Neural cell (in vitro differentiated cells): ENCODE measurements at regions not wholly inside any gene's neighbourhood (a gene's known extent, or its start where the extent isn't known, plus 50 kb on each side); places are given as distances from the start of the nearest gene placed in this dataset.

Experiments used
- H2AFZ ChIP-seq: fragments of 200-600, 300-800 bp; sonication (generic), shearing (Covaris generic); 2 replicates; pipeline ENCODE4 v1.6.0; 2014; ENCODE audit warnings: low read depth, mild to moderate bottlenecking, antibody characterized with exemption, low read length, moderate library complexity
- H3F3A ChIP-seq: fragments of 200-600 bp; shearing (Covaris generic); 2 replicates; pipeline ENCODE4 v1.6.1; 2016; ENCODE audit warnings: mild to moderate bottlenecking, moderate library complexity, mixed read lengths, antibody characterized with exemption, low read length; ENCODE audit not compliant: insufficient read depth, poor library complexity, severe bottlenecking
- H3K27ac ChIP-seq: fragments of 200-600, 300-800 bp; sonication (generic), shearing (Covaris generic); 2 replicates; pipeline ENCODE4 v1.5.1; 2014; ENCODE audit warnings: mild to moderate bottlenecking, low read length, moderate library complexity
- H3K27me3 ChIP-seq: fragments of 300-800, 200-600 bp; sonication (generic), shearing (Covaris generic); 2 replicates; pipeline ENCODE4 v1.6.0; 2014; ENCODE audit warnings: mild to moderate bottlenecking, low read depth, low read length, moderate library complexity; ENCODE audit not compliant: insufficient read depth
- H3K36me3 ChIP-seq: fragments of 300-800, 200-600 bp; sonication (generic), shearing (Covaris generic); 2 replicates; pipeline ENCODE4 v1.5.1; 2014; ENCODE audit warnings: mild to moderate bottlenecking, antibody characterized with exemption, low read length, moderate library complexity; ENCODE audit not compliant: insufficient read depth
- H3K4me2 ChIP-seq: fragments of 300-800, 200-600 bp; sonication (generic), shearing (Covaris generic); 2 replicates; pipeline ENCODE4 v1.6.0; 2014; ENCODE audit warnings: mild to moderate bottlenecking, low read length
- H3K4me3 ChIP-seq: fragments of 300-800, 200-600 bp; sonication (generic), shearing (Covaris generic); 2 replicates; pipeline ENCODE4 v1.5.1; 2014; ENCODE audit warnings: mild to moderate bottlenecking, low read length, moderate library complexity
- H3K79me2 ChIP-seq: fragments of 200-600 bp; shearing (Covaris generic); replicated peaks from 2 replicates; pipeline ENCODE4 v1.6.0; 2014; ENCODE audit warnings: mild to moderate bottlenecking, low read length, moderate library complexity; ENCODE audit not compliant: insufficient read depth
- H3K9ac ChIP-seq: fragments of 300-800, 200-600 bp; sonication (generic), shearing (Covaris generic); 2 replicates; pipeline ENCODE4 v1.6.1; 2016; ENCODE audit warnings: mild to moderate bottlenecking, low read length, mixed read lengths
- H3K9me2 ChIP-seq: fragments of 200-600 bp; shearing (Covaris generic); 2 replicates; pipeline ENCODE4 v1.6.1; 2016; ENCODE audit warnings: mild to moderate bottlenecking, low read length, mixed read lengths; ENCODE audit not compliant: insufficient read depth
- H3K9me3 ChIP-seq: fragments of 200-600, 300-800 bp; sonication (generic), shearing (Covaris generic); 2 replicates; pipeline ENCODE4 v1.6.1; 2016; ENCODE audit warnings: mild to moderate bottlenecking, mixed run types, low read length, moderate library complexity, mixed read lengths
- H4K20me1 ChIP-seq: fragments of 200-600 bp; shearing (Covaris generic); 2 replicates; pipeline ENCODE4 v1.6.1; 2016; ENCODE audit warnings: mild to moderate bottlenecking, mixed run types; ENCODE audit not compliant: insufficient read depth
- EP300 ChIP-seq: fragments of 450-650 bp; conservative IDR thresholded peaks from 2 replicates; pipeline ENCODE4 v1.6.1; 2014; ENCODE audit warnings: antibody characterized with exemption, mild to moderate bottlenecking, moderate library complexity; ENCODE audit not compliant: poor library complexity, severe bottlenecking
- EZH2 ChIP-seq: fragments of 200-600, 300-800 bp; shearing (Covaris generic), sonication (generic); IDR thresholded peaks from 2 replicates; pipeline ENCODE4 v1.6.1; 2014; ENCODE audit warnings: antibody characterized with exemption, low read length, borderline replicate concordance, mild to moderate bottlenecking; ENCODE audit not compliant: insufficient read depth, poor library complexity, severe bottlenecking
- MXI1 ChIP-seq: fragments of 450-650 bp; conservative IDR thresholded peaks from 2 replicates; pipeline ENCODE4 v1.6.1; 2014; ENCODE audit warnings: antibody characterized with exemption, mild to moderate bottlenecking; ENCODE audit not compliant: poor library complexity, severe bottlenecking
- POLR2AphosphoS5 ChIP-seq: IDR thresholded peaks from 2 replicates; pipeline ENCODE4 v1.6.1; 2012
- RAD21 ChIP-seq: fragments of 450-650 bp; conservative IDR thresholded peaks from 2 replicates; pipeline ENCODE4 v1.6.1; 2014; ENCODE audit warnings: antibody characterized with exemption, mild to moderate bottlenecking, moderate library complexity
- SMC3 ChIP-seq: fragments of 450-650 bp; conservative IDR thresholded peaks from 2 replicates; pipeline ENCODE4 v1.6.1; 2014; ENCODE audit warnings: antibody characterized with exemption, mild to moderate bottlenecking, moderate library complexity; ENCODE audit not compliant: poor library complexity
- TAF1 ChIP-seq: IDR thresholded peaks from 2 replicates; pipeline ENCODE4 v1.6.1; 2012; ENCODE audit warnings: low read depth
- TF ChIP-seq, protein P1 (sequence below): IDR thresholded peaks from 2 replicates; pipeline ENCODE4 v1.6.1; 2012; ENCODE audit warnings: borderline replicate concordance
- TF ChIP-seq, protein P2 (sequence below): fragments of 450-650 bp; IDR thresholded peaks from 2 replicates; pipeline ENCODE4 v1.5.1; 2014; ENCODE audit warnings: antibody characterized with exemption, mild to moderate bottlenecking, moderate library complexity; ENCODE audit not compliant: poor library complexity, severe bottlenecking

DNA sequence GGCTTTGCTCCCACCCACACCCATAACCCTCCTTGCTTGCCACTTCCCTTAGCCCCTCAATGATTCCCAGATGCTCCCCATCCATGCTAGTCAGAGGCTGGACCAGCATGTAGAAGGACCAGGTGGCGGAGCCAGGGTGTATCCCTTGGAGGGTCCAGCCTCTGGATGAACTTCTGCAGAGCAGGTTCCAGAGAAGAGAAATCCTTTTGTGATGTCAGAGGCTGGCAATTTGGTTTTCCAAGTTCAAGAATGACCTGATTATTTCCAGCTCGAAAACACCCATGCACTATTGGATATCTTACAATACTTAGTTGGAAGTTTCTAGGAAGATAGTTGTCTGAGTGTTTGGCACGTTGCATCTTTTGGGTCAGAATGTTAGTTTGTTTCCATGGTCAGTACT is 168.3 kb upstream of the RPS6KA3 start:
- Histone ChIP-seq H3K79me2 (no peaks in the 10 kb centered on the region), H3K27me3 (no peaks in the 10 kb centered on the region)

DNA sequence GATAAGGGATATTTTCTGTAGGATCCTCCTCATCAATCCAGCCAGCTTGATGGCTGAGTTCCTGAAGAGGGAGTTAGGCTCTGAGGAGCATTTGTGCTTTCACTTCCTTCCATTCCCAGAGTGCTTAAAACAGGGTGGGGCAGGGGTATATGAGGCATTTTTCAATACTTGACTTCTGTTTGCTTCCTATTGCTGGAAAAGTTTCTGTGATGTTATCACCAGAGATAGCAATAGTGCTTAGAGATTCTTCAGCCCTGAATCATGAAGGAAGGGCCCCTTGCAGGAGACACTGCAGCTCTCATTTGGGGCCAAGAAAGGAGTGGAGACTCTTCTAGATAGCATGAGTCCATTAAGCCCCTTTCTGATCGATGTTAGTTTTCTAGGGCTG is 166.7 kb upstream of the RPS6KA3 start:
- no peak overlapping the region for H3K27ac ChIP-seq
- H3K4me2 ChIP-seq: no peak overlapping the region
- H3K4me3 ChIP-seq: no peak overlapping the region
- no peaks in the 10 kb centered on the region for H3K9me3 ChIP-seq
- H3K9me2 ChIP-seq: no peaks in the 10 kb centered on the region
- no peaks in the 10 kb centered on the region for H3K36me3 ChIP-seq
- H3K27me3 ChIP-seq: no peaks in the 10 kb centered on the region
- no peaks in the 10 kb centered on the region for H4K20me1 ChIP-seq
- no peak overlapping the region for H3K9ac ChIP-seq
- no peak for TF ChIP-seq EP300
- TF ChIP-seq, protein P1, sequence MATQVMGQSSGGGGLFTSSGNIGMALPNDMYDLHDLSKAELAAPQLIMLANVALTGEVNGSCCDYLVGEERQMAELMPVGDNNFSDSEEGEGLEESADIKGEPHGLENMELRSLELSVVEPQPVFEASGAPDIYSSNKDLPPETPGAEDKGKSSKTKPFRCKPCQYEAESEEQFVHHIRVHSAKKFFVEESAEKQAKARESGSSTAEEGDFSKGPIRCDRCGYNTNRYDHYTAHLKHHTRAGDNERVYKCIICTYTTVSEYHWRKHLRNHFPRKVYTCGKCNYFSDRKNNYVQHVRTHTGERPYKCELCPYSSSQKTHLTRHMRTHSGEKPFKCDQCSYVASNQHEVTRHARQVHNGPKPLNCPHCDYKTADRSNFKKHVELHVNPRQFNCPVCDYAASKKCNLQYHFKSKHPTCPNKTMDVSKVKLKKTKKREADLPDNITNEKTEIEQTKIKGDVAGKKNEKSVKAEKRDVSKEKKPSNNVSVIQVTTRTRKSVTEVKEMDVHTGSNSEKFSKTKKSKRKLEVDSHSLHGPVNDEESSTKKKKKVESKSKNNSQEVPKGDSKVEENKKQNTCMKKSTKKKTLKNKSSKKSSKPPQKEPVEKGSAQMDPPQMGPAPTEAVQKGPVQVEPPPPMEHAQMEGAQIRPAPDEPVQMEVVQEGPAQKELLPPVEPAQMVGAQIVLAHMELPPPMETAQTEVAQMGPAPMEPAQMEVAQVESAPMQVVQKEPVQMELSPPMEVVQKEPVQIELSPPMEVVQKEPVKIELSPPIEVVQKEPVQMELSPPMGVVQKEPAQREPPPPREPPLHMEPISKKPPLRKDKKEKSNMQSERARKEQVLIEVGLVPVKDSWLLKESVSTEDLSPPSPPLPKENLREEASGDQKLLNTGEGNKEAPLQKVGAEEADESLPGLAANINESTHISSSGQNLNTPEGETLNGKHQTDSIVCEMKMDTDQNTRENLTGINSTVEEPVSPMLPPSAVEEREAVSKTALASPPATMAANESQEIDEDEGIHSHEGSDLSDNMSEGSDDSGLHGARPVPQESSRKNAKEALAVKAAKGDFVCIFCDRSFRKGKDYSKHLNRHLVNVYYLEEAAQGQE: no peak
- no peak for TF ChIP-seq SMC3
- no peak for TF ChIP-seq EZH2
- TF ChIP-seq TAF1: no peak
- TF ChIP-seq MXI1: no peak
- TF ChIP-seq RAD21: no peak
- TF ChIP-seq, protein P2, sequence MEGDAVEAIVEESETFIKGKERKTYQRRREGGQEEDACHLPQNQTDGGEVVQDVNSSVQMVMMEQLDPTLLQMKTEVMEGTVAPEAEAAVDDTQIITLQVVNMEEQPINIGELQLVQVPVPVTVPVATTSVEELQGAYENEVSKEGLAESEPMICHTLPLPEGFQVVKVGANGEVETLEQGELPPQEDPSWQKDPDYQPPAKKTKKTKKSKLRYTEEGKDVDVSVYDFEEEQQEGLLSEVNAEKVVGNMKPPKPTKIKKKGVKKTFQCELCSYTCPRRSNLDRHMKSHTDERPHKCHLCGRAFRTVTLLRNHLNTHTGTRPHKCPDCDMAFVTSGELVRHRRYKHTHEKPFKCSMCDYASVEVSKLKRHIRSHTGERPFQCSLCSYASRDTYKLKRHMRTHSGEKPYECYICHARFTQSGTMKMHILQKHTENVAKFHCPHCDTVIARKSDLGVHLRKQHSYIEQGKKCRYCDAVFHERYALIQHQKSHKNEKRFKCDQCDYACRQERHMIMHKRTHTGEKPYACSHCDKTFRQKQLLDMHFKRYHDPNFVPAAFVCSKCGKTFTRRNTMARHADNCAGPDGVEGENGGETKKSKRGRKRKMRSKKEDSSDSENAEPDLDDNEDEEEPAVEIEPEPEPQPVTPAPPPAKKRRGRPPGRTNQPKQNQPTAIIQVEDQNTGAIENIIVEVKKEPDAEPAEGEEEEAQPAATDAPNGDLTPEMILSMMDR: no peak
- TF ChIP-seq POLR2AphosphoS5: no peak
- H2AFZ ChIP-seq: no peak overlapping the region
- no peaks in the 10 kb centered on the region for H3K79me2 ChIP-seq
- no peaks in the 10 kb centered on the region for H3F3A ChIP-seq

More for the DNA sequence above, 168.3 kb upstream of the RPS6KA3 start:
- no peak for TF ChIP-seq SMC3
- TF ChIP-seq EP300: no peak
- TF ChIP-seq RAD21: no peak
- TF ChIP-seq MXI1: no peak
- TF ChIP-seq, protein P2: no peak
- Histone ChIP-seq H3F3A (no peaks in the 10 kb centered on the region), H3K9ac (no peak overlapping the region), H3K9me2 (no peaks in the 10 kb centered on the region), H2AFZ (no peak overlapping the region), H3K4me2 (no peak overlapping the region), H3K27ac (no peak overlapping the region), H3K36me3 (no peaks in the 10 kb centered on the region), H3K4me3 (no peak overlapping the region), H4K20me1 (no peaks in the 10 kb centered on the region), H3K9me3 (no peaks in the 10 kb centered on the region)
